ENCODE measurements at regions not wholly inside any gene's neighbourhood (a gene's known extent, or its start where the extent isn't known, plus 50 kb on each side); places are given as distances from the start of the nearest gene placed in this dataset.

DNA sequence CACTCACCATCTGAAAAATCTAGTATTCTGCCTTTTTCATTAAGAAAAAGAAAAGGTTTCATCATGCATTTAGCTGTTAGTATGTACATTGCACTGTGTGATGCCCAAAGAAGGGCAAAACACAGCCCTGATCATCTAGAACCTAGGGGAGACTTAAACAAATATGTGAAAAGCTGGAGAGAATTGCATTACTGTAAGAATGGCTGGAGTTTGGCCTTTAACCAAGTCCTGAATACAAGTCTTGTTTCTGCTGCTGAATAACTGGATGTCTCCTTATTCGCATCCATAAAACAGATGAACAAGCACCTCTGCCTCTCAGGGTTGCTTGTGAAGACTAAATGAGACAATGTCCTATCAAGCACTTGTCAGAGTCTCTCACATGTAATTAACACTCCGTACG, 233.4 kb upstream of the LRTM1 start:
- TF ChIP-seq GATA2 (IDR thresholded peaks at IDR 0.05; ENCODE audit: low read depth, low read length) (no peak), GATA3 (IDR thresholded peaks at IDR 0.05; ENCODE audit: low read depth, low read length) (no peak)

Measured in SH-SY5Y (cell line).